WERI-Rb-1 (cell line): ENCODE measurements at regions not wholly inside any gene's neighbourhood (a gene's known extent, or its start where the extent isn't known, plus 50 kb on each side); places are given as distances from the start of the nearest gene placed in this dataset.

ENCODE experiments used
- DNase-seq: peaks from one replicate; pipeline ENCODE4 v3.0.0-alpha.2; 2020
- H3K27ac ChIP-seq: fragments of 250-450 bp; sonication (Bioruptor Pico); 2 replicates; pipeline ENCODE4 v1.5.1; 2020; ENCODE audit warnings: mild to moderate bottlenecking, moderate library complexity
- H3K27me3 ChIP-seq: fragments of 250-450 bp; sonication (Bioruptor Pico); 2 replicates; pipeline ENCODE4 v1.5.1; 2021; ENCODE audit warnings: mild to moderate bottlenecking, low read depth, moderate library complexity; ENCODE audit not compliant: insufficient read depth, severe bottlenecking
- H3K36me3 ChIP-seq: fragments of 250-450 bp; sonication (Bioruptor Pico); 2 replicates; pipeline ENCODE4 v1.5.1; 2020; ENCODE audit warnings: mild to moderate bottlenecking, moderate library complexity
- H3K4me3 ChIP-seq: 2 replicates; pipeline ENCODE4 v1.5.1; 2011; ENCODE audit warnings: low read depth, mild to moderate bottlenecking, control low read depth, low read length
- H3K9me3 ChIP-seq: fragments of 250-450 bp; sonication (Bioruptor Pico); 2 replicates; pipeline ENCODE4 v1.5.1; 2021; ENCODE audit warnings: mild to moderate bottlenecking, moderate library complexity; ENCODE audit not compliant: severe bottlenecking
- CTCF ChIP-seq: IDR thresholded peaks from 2 replicates; pipeline ENCODE4 v1.5.1; 2011; ENCODE audit warnings: low read depth, mild to moderate bottlenecking, control low read depth, inconsistent platforms, low read length

DNA sequence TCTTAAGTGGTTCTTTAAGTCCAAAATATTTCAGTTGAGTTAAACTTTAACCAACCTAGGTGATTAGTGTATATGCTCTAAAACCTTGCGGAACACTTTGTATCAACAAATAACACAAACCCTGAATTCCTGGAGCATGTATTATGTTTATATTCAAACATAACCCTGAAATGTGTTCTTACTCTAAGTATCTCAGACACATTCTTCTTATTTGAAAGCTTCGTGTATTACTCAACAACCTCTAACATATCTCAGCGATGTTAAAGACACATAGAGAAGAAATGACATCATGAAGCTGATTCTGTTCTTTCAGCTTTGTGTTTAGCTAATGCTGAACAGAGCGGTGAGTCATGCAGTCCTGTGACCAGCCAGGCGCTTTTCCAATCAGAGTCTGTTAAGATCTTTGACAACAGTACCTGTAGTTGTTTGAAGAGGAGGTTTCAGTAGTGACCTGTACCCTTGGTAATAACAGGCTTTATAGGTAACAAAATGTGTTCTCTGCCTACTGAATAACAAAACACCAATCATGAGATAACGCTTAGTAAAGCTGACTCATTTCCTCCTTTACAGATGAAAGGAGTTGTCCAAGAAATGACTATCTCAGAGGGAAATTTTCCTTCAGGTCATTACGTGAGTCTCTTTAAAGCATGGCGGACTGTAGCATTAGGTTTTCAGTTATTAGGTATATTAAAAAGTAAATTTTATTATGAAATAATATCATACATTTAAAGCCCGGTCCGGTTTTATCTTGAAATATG lies 67.3 kb upstream of the KLF6 start:
- Histone ChIP-seq H3K27me3 (no peaks in the 10 kb centered on the region), H3K4me3 (no peak overlapping the region), H3K9me3 (no peaks in the 10 kb centered on the region), H3K27ac (no peak overlapping the region), H3K36me3 (no peaks in the 10 kb centered on the region)
- no peak for DNase-seq
- no peak for TF ChIP-seq CTCF

DNA sequence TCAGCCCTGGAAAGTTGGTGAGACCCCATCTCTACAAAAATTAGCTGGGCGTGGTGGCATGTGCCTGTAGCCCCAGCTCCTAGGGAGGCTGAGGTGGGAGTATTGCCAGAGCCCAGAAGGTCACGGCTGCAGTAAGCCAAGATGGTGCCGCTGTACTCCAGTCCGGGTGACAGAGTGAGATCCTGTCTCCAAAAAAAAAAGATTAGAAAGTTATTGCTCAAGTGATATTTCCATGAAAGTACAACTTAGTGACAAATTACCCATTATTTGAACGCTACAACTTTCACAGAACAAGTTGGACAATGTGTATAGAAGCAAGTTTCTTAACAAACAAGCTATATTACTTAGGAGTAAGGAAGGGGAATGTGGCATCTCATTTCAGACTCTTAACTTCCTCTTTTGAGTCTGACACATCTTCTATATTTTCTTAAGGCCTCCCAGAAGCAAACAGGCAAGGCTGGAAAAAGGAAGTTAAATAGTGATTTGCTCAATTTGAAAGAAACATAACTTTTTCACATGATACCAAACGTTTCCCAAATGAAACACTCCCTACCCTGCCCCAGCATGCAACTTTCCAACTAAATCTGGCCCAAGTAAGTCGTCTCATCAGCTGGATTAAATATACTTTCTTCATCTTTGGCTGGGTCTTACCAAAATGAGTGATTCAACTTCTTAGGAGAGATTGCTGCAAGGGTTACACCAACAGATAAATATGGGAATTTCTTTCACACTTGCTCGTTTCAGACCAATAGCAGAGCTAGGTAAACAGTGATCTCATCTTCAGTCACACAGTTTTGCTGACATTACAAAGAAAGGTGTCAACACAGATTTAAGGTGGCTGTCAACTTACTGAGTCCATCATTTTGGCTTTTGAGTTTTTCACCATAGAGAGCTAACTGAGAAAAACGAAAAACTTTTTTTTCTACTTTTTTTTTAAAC lies 66.3 kb upstream of the KLF6 start:
- no peak for DNase-seq
- Histone ChIP-seq H3K27ac (no peak overlapping the region), H3K36me3 (no peaks in the 10 kb centered on the region), H3K27me3 (no peaks in the 10 kb centered on the region), H3K9me3 (no peaks in the 10 kb centered on the region), H3K4me3 (no peak overlapping the region)
- no peak for TF ChIP-seq CTCF

DNA sequence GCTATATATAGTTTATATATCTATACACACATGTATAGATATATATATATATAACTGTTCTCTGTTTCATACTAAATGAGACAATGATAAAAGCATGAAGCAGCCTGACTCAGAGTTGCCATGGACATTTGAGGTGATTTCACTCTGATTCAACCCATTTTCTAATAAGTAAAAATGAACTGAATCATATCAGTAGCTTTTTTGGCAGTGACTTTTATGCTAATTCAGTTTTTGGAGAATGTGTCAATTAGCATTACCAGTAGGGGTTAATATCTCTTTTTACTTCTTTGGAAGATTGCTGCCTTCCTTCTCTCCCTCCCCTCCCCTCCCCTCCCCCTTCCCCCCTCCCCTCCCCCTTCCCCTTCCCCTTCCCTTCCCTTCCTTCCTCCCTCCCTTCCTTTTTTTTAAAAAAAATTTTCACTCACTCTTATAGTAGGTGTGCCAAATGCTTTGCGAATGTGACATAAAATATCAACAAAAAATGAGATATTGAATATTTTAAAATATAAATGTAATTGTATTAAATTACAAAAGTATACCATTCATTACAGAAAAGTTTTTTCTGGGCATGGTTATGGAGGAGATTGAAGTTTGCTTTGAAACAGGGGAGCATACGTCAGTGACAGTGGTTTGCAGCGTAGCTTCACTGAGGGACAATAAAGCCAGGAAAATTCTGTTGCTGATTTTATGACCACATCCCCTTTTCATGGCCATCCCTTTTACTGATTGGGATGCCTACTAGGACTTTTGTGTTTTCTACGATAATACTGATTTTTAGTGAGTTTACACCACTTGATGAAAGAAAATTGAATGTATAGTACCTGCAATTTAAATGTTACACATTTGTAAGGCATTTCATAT lies 64.0 kb upstream of the KLF6 start:
- Histone ChIP-seq H3K27me3 (no peaks in the 10 kb centered on the region), H3K27ac (no peak overlapping the region), H3K9me3 (no peaks in the 10 kb centered on the region), H3K36me3 (no peaks in the 10 kb centered on the region), H3K4me3 (no peak overlapping the region)
- no peak for TF ChIP-seq CTCF
- DNase-seq: no peak

DNA sequence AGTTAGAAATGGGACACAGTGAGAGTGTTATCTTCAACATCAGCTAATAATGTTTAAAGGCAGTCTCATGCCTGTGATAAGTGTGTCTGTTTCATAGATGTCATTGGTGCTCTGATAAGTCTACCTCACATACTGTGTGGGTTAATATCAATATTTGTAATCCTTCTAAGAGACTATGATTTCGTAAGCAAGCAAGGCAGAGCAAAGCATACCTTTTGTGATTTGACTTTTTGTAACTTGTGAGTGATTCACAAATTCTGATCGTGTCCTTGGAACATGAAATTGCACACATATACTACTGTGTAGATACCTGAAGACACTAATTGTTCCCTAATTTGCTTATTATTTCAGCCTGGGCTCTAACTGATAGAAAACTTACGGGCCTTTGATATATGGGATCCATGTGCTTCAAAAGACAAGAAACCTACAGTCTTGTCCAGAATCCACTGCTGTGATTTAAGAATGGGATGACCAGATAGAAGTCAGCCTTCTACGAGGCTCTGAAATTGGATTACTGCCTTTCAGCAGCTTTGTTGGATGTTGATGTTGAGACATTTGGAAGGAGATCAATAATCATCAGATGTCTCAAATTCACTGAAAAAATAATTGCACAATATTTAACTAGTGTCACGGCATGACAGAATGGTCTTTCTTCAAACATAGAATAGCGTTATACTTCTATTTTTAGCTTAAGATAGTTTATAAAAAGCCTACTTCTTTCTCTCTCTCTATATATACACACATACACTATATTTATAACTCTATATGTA lies 63.2 kb upstream of the KLF6 start:
- no peak for DNase-seq
- H3K9me3 ChIP-seq: no peaks in the 10 kb centered on the region
- H3K27me3 ChIP-seq: no peaks in the 10 kb centered on the region
- no peak overlapping the region for H3K27ac ChIP-seq
- no peaks in the 10 kb centered on the region for H3K36me3 ChIP-seq
- TF ChIP-seq CTCF: no peak
- no peak overlapping the region for H3K4me3 ChIP-seq

GRCh38 chr10:3846736-3847135 lies 61.7 kb upstream of the KLF6 start:
- TF ChIP-seq CTCF: no peak
- H3K27ac ChIP-seq: no peak overlapping the region
- no peak overlapping the region for H3K4me3 ChIP-seq
- no peaks in the 10 kb centered on the region for H3K27me3 ChIP-seq
- H3K9me3 ChIP-seq: no peaks in the 10 kb centered on the region
- no peak for DNase-seq
- no peaks in the 10 kb centered on the region for H3K36me3 ChIP-seq
